Pancreas (tissue), 10 donors: ENCODE measurements at regions not wholly inside any gene's neighbourhood (a gene's known extent, or its start where the extent isn't known, plus 50 kb on each side); places are given as distances from the start of the nearest gene placed in this dataset.
A peak's percentile ranks its signal among the peaks of the same experiment; 100 is the strongest.

Experiments
- ATAC-seq, 4 donors: fragments of 200-7000 bp; cut with Tn5 transposase; one replicate each; pipeline versions ENCODE4 v1.8.0 to v1.9.1; 2020; ENCODE audit warnings: mild to moderate bottlenecking in 4 of 4, moderate library complexity in 4 of 4
- DNase-seq, 6 donors: peaks; one replicate each; pipeline ENCODE4 v3.0.0-alpha.2; 2020
- FAIRE-seq: peaks from 2 replicates; lab custom pipeline; 2012; peaks lifted over from hg19 to GRCh38; lab: Jason Lieb, UNC
- H3K27ac ChIP-seq, 4 donors: fragments of 200-600 bp; sonication (generic); 1 replicate in 3 of 4; 2 replicates in 1 of 4; pipeline versions ENCODE4 v1.5.0 to v1.8.0; 2020
- H3K27me3 ChIP-seq, 4 donors: fragments of 200-600 bp; one replicate each; pipeline ENCODE4 v1.8.0; 2021
- H3K36me3 ChIP-seq, 3 donors: fragments of 200-600 bp; sonication (generic) in 1 of 3; one replicate each; pipeline versions ENCODE4 v1.5.0 to v1.8.0; 2020 to 2021
- H3K4me1 ChIP-seq, 3 donors: fragments of 200-600 bp; one replicate each; pipeline ENCODE4 v1.8.0; 2021
- H3K4me3 ChIP-seq, 4 donors: fragments of 200-600 bp; sonication (generic) in 2 of 4; one replicate each; pipeline versions ENCODE4 v1.5.0 to v1.8.0; 2020 to 2021
- H3K9me3 ChIP-seq, 4 donors: fragments of 200-600 bp; one replicate each; pipeline ENCODE4 v1.8.0; 2021
- WGBS, 2 donors: extraction: QIAGEN DNeasy Blood & Tissue Kit; methylation state at CpG; one replicate each; pipeline ENCODE4 v1.1.7; 2013; 5-methylcytosine and 5-hydroxymethylcytosine counted together
- intact Hi-C, 3 donors: fragments of 100-400 bp; cut with DNase I; formaldehyde crosslinking; loops; one replicate each; pipeline versions ENCODE4 v1.11.1 to v1.14.2; 2022
- TF ChIP-seq, protein P1 (sequence below), 4 donors: fragments of 200-600 bp; sonication (generic) in 3 of 4; IDR thresholded peaks; one replicate each; pipeline versions ENCODE4 v1.5.0 to v1.8.0; 2021; ENCODE audit warnings: antibody characterized with exemption in 4 of 4
- donor health status: healthy with polysubstance abuse.
- donor health status: DM: no; HTN: no; CAD: no; lungs with moderate emphysema.
- donor health status: DM: no; HTN: no; CAD: no.
- donor health status: control.
- donor health status: control.
- donor health status: Bipolar disorder and iron deficiency.
- donor health status: DM: yes; HTN: yes; CAD: no.
- donor health status: DM: no; HTN: no; CAD: no.
- donor health status: DM: no; HTN: no; CAD: no.
- donor health status: DM: yes; HTN: yes; CAD: no.

DNA sequence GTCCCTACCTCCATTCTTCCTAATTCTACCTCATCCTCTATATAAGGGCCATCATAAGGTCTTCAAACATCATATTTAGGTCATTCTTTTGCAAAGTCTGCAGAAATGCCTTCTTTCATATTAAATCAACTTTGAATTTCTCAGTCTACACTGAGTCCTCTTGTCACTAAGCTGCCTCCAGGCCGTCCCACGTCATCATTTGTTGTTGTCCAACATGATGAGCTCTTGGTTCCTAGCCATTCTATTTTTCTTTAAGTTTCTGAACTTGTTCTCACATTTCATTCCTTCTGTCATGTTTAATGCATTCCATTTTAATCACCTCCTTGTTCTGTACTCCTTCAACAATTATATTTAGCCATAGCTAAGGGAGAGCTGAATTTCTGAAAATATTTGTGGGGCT, 59.2 kb upstream of the PGR start:
- no peaks in the 10 kb centered on the region for H3K27me3 ChIP-seq
- WGBS, 2 donors: 50 to 53% methylated on average over 2 of the region's 2 CpGs
- no peaks in the 10 kb centered on the region for H3K9me3 ChIP-seq
- no peaks in the 10 kb centered on the region for H3K4me1 ChIP-seq
- DNase-seq: no peak
- intact Hi-C loops: no loop called here
- no peaks in the 10 kb centered on the region for H3K36me3 ChIP-seq
- TF ChIP-seq, protein P1, sequence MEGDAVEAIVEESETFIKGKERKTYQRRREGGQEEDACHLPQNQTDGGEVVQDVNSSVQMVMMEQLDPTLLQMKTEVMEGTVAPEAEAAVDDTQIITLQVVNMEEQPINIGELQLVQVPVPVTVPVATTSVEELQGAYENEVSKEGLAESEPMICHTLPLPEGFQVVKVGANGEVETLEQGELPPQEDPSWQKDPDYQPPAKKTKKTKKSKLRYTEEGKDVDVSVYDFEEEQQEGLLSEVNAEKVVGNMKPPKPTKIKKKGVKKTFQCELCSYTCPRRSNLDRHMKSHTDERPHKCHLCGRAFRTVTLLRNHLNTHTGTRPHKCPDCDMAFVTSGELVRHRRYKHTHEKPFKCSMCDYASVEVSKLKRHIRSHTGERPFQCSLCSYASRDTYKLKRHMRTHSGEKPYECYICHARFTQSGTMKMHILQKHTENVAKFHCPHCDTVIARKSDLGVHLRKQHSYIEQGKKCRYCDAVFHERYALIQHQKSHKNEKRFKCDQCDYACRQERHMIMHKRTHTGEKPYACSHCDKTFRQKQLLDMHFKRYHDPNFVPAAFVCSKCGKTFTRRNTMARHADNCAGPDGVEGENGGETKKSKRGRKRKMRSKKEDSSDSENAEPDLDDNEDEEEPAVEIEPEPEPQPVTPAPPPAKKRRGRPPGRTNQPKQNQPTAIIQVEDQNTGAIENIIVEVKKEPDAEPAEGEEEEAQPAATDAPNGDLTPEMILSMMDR (IDR thresholded peaks at IDR 0.05): no peak
- FAIRE-seq: no peak
- H3K4me3 ChIP-seq: no peak overlapping the region
- no peak for ATAC-seq
- no peak overlapping the region for H3K27ac ChIP-seq

DNA sequence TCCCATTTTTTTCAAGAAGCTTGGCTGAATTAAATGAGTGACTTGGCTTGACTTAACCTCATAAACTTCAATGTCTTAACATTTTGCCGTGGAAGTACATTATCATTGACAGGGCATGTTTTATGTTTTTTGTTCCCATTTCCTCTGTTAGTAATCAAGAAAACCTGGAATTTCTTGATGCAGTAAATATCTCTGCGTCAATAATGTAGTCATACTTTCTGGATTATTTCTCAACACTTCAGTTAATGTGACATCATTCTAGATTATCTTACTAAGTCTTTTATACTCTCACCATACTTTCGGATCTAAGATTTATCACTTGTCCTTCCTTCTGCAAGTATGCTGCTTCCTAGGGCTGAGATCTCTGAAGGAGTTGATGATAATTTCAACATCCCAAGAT, 58.6 kb upstream of the PGR start:
- WGBS, 2 donors: 53 to 63% methylated on average over 3 of the region's 3 CpGs
- Histone ChIP-seq H3K9me3 (no peaks in the 10 kb centered on the region), H3K27ac (no peak overlapping the region), H3K36me3 (no peaks in the 10 kb centered on the region), H3K4me1 (no peaks in the 10 kb centered on the region), H3K27me3 (no peaks in the 10 kb centered on the region), H3K4me3 (no peak overlapping the region)
- TF ChIP-seq, protein P1 (IDR thresholded peaks at IDR 0.05): no peak
- intact Hi-C loops: no loop called here
- DNase-seq: no peak
- ATAC-seq: no peak
- FAIRE-seq: peak; percentile 32

DNA sequence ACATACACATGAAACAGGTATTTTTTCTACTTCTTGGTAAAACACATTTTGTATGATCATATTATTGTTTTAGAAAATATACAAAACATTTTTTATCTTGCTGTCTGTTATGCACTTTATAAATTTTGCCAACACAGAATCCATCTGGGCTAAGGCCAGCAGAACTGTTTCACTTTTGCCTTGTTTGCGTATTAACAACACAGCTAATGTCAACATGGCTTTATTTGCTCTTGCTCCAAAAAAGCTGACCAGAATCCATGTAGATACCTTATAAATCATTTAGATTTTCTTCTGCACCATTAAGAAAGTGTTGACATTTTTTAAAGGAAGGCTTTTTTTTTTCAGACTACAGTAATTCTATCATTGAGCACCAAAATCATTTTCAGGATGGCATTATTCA, 58.1 kb upstream of the PGR start:
- Histone ChIP-seq H3K4me3 (no peak overlapping the region), H3K36me3 (no peaks in the 10 kb centered on the region), H3K27me3 (no peaks in the 10 kb centered on the region), H3K27ac (no peak overlapping the region), H3K9me3 (no peaks in the 10 kb centered on the region), H3K4me1 (no peaks in the 10 kb centered on the region)
- WGBS, 2 donors: 17 to 20% methylated on average over 1 of the region's 1 CpG
- ATAC-seq (peak in 3 of 4 donors; percentile 29 to 71 (median 65)), FAIRE-seq (no peak), DNase-seq (no peak)
- TF ChIP-seq, protein P1 (IDR thresholded peaks at IDR 0.05): no peak
- intact Hi-C loops: no loop called here

DNA sequence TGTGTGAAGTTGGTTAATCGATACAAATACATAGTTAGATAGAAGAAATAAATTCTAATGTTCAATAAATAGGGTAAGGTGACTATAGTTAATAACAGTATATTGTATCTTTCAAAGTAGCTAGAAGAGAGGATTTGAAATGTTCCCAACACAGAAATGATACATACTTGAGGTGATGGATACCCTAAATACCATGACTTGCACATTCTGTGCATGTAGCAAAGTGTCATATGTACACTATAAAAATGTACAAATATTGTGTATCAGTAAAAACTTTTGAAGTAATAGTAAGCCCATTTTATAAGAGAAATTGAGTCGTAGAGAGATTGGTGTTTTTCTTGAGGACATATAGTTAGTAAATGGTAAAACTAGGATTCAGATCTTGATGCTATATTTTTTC, 56.4 kb upstream of the PGR start:
- H3K36me3 ChIP-seq: no peaks in the 10 kb centered on the region
- ATAC-seq: no peak
- TF ChIP-seq, protein P1 (IDR thresholded peaks at IDR 0.05): no peak
- DNase-seq: no peak
- intact Hi-C loops: no loop called here
- H3K9me3 ChIP-seq: no peaks in the 10 kb centered on the region
- no peak for FAIRE-seq
- no peaks in the 10 kb centered on the region for H3K4me1 ChIP-seq
- no peak overlapping the region for H3K4me3 ChIP-seq
- no peaks in the 10 kb centered on the region for H3K27me3 ChIP-seq
- WGBS, 2 donors: 54 to 68% methylated on average over 2 of the region's 2 CpGs
- H3K27ac ChIP-seq: no peak overlapping the region

DNA sequence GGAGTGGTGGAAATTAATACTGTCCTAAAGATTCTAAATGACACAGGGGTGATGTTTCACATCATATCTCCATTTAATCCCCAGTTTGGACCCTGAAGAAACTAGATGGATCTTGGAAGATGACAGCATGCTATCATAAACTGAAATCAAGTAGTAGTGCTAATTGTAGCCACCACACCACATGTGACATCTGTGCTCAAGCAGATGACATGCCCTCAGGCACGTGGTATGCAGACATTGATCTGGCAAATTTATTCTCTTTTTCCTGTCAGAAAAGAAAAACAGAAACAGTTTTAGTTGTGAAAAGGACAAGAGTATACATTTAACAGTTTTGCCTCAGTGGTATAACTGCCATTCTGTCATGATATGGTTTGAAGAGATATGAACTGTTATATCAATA, 52.9 kb upstream of the PGR start:
- no peak for ATAC-seq
- no peaks in the 10 kb centered on the region for H3K9me3 ChIP-seq
- no peak for DNase-seq
- no peaks in the 10 kb centered on the region for H3K36me3 ChIP-seq
- H3K4me3 ChIP-seq: no peak overlapping the region
- WGBS, 2 donors: 15 to 25% methylated on average over 1 of the region's 1 CpG
- H3K27ac ChIP-seq: no peak overlapping the region
- no peaks in the 10 kb centered on the region for H3K4me1 ChIP-seq
- TF ChIP-seq, protein P1 (IDR thresholded peaks at IDR 0.05): no peak
- intact Hi-C loops: no loop called here
- no peaks in the 10 kb centered on the region for H3K27me3 ChIP-seq
- no peak for FAIRE-seq
